Right atrium auricular region (tissue), 2 donors: ENCODE measurements at regions not wholly inside any gene's neighbourhood (a gene's known extent, or its start where the extent isn't known, plus 50 kb on each side); places are given as distances from the start of the nearest gene placed in this dataset.

Experiments used
- DNase-seq: peaks from one replicate; pipeline ENCODE4 v3.0.0-alpha.2; 2019; ENCODE audit warnings: low spot score
- H3K27ac ChIP-seq, 2 donors: fragments of 200-600 bp; sonication (generic); 1 replicate in 1 of 2; 2 replicates in 1 of 2; pipeline ENCODE4 v1.5.1; 2016 to 2019
- H3K27me3 ChIP-seq, 2 donors: fragments of 200-600 bp; sonication (generic); one replicate each; pipeline versions ENCODE4 v1.5.1 to v1.6.0; 2017 to 2019
- H3K36me3 ChIP-seq: fragments of 200-600 bp; sonication (generic); one replicate; pipeline ENCODE4 v1.5.1; 2016
- H3K4me1 ChIP-seq, 2 donors: fragments of 200-600 bp; sonication (generic); one replicate each; pipeline versions ENCODE4 v1.5.1 to v1.6.0; 2017 to 2019
- H3K4me3 ChIP-seq, 2 donors: fragments of 200-600 bp; sonication (generic); 1 replicate in 1 of 2; 2 replicates in 1 of 2; pipeline ENCODE4 v1.5.1; 2017 to 2019; ENCODE audit warnings: mild to moderate bottlenecking in 1 of 2, moderate library complexity in 1 of 2
- H3K9me3 ChIP-seq, 2 donors: fragments of 200-600 bp; sonication (generic); one replicate each; pipeline ENCODE4 v1.5.1; 2019
- CTCF ChIP-seq, 2 donors: fragments of 200-600 bp; sonication (generic); IDR thresholded peaks; one replicate each; pipeline ENCODE4 v1.5.1; 2019; ENCODE audit warnings: antibody characterized with exemption in 2 of 2

- no peak overlapping the region for H3K4me3 ChIP-seq
- no peaks in the 10 kb centered on the region for H3K36me3 ChIP-seq
- TF ChIP-seq CTCF (IDR thresholded peaks at IDR 0.05) = no peak
- no peaks in the 10 kb centered on the region for H3K27me3 ChIP-seq
- H3K9me3 ChIP-seq = no peaks in the 10 kb centered on the region
- H3K4me1 ChIP-seq = peaks cover 0 to 13% of the 10 kb centered on the region in 2 donors
- peak overlapping the region in 1 of 2 donors; percentile 6 for H3K27ac ChIP-seq
- DNase-seq = no peak
These were observed 93.2 kb downstream of the GASK1B start for GRCh38 chr4:158079661-158080060.

- no peak for DNase-seq
- TF ChIP-seq CTCF (IDR thresholded peaks at IDR 0.05) = no peak
- Histone ChIP-seq H3K9me3 (no peaks in the 10 kb centered on the region), H3K4me1 (peaks cover 0 to 13% of the 10 kb centered on the region in 2 donors), H3K27ac (no peak overlapping the region), H3K4me3 (no peak overlapping the region), H3K36me3 (no peaks in the 10 kb centered on the region), H3K27me3 (no peaks in the 10 kb centered on the region)
These were observed 95.0 kb downstream of the GASK1B start for GRCh38 chr4:158077835-158078234.

GRCh38 chr4:158074851-158075250 lies 98.0 kb downstream of the GASK1B start:
- no peaks in the 10 kb centered on the region for H3K9me3 ChIP-seq
- peaks cover 0 to 6% of the 10 kb centered on the region in 2 donors for H3K4me1 ChIP-seq
- no peak for DNase-seq
- H3K27ac ChIP-seq = no peak overlapping the region
- no peaks in the 10 kb centered on the region for H3K27me3 ChIP-seq
- TF ChIP-seq CTCF (IDR thresholded peaks at IDR 0.05) = no peak
- no peak overlapping the region for H3K4me3 ChIP-seq
- H3K36me3 ChIP-seq = no peaks in the 10 kb centered on the region

- DNase-seq = no peak
- TF ChIP-seq CTCF (IDR thresholded peaks at IDR 0.05) = no peak
- Histone ChIP-seq H3K4me3 (no peak overlapping the region), H3K9me3 (no peaks in the 10 kb centered on the region), H3K27me3 (no peaks in the 10 kb centered on the region), H3K4me1 (no peaks in the 10 kb centered on the region), H3K36me3 (no peaks in the 10 kb centered on the region), H3K27ac (no peak overlapping the region)
These were observed 100.9 kb downstream of the GASK1B start for GRCh38 chr4:158071931-158072330.

- Histone ChIP-seq H3K36me3 (no peaks in the 10 kb centered on the region), H3K9me3 (no peaks in the 10 kb centered on the region), H3K27me3 (no peaks in the 10 kb centered on the region), H3K4me1 (no peaks in the 10 kb centered on the region), H3K4me3 (no peak overlapping the region), H3K27ac (no peak overlapping the region)
- TF ChIP-seq CTCF (IDR thresholded peaks at IDR 0.05) = no peak
- DNase-seq = no peak
These were observed 104.8 kb downstream of the GASK1B start for GRCh38 chr4:158068068-158068467.

GRCh38 chr4:158067646-158068045 lies 105.2 kb downstream of the GASK1B start:
- no peaks in the 10 kb centered on the region for H3K4me1 ChIP-seq
- no peaks in the 10 kb centered on the region for H3K36me3 ChIP-seq
- no peak overlapping the region for H3K27ac ChIP-seq
- DNase-seq = no peak
- no peaks in the 10 kb centered on the region for H3K9me3 ChIP-seq
- no peak overlapping the region for H3K4me3 ChIP-seq
- no peak for TF ChIP-seq CTCF (IDR thresholded peaks at IDR 0.05)
- no peaks in the 10 kb centered on the region for H3K27me3 ChIP-seq
